A549 (cell line): ENCODE measurements at regions not wholly inside any gene's neighbourhood (a gene's known extent, or its start where the extent isn't known, plus 50 kb on each side); places are given as distances from the start of the nearest gene placed in this dataset.

ENCODE experiments used
- ATAC-seq, 2 experiments: fragments of 200-7000 bp in 1 of 2; fragments of >200 bp in 1 of 2; cut with Nextera tagmentation in 1 of 2; cut with Tn5 transposase in 1 of 2; 3 replicates each; pipeline versions ENCODE4 v1.8.0 to v1.9.1; 2018 to 2020; ENCODE audit warnings: mild to moderate bottlenecking in 1 of 2, moderate library complexity in 1 of 2
- CTCF ChIA-PET: fragments of 300-600 bp; sonication (Branson Sonifier 250); formaldehyde crosslinking; extraction: SDS; loops from one replicate; lab custom pipeline; 2021; ENCODE audit warnings: antibody characterized with exemption, inconsistent platforms; lab: Yijun Ruan, JAX
- POLR2A ChIA-PET: fragments of 350-600 bp; formaldehyde crosslinking; extraction: SDS; loops from one replicate; lab custom pipeline; 2021; ENCODE audit warnings: antibody characterized with exemption, inconsistent platforms; lab: Yijun Ruan, JAX
- DNase-seq, 2 experiments: peaks; one replicate each; pipeline versions ENCODE4 v3.0.0 to v3.0.0-alpha.2; 2011 to 2016; ENCODE audit warnings: low read depth in 1 of 2, low spot score in 1 of 2
- FAIRE-seq: peaks from 2 replicates; lab custom pipeline; 2011; peaks lifted over from hg19 to GRCh38; lab: Jason Lieb, UNC
- H3K27ac ChIP-seq, 2 experiments: fragments of >200 bp; sonication (Bioruptor Twin); formaldehyde crosslinking; 3 replicates each; pipeline ENCODE4 v1.5.1; 2016 to 2017
- H3K4me1 ChIP-seq: fragments of >200 bp; sonication (Bioruptor Twin); formaldehyde crosslinking; 3 replicates; pipeline ENCODE4 v1.6.1; 2016
- H3K4me2 ChIP-seq: fragments of >200 bp; sonication (Bioruptor Twin); formaldehyde crosslinking; 3 replicates; pipeline ENCODE4 v1.6.1; 2016
- H3K4me3 ChIP-seq: fragments of >200 bp; sonication (Bioruptor Twin); formaldehyde crosslinking; 3 replicates; pipeline ENCODE4 v1.5.1; 2016
- H3K9me3 ChIP-seq: fragments of >200 bp; sonication (Bioruptor Twin); formaldehyde crosslinking; 3 replicates; pipeline ENCODE4 v1.6.1; 2016
- BHLHE40 ChIP-seq: IDR thresholded peaks from 2 replicates; pipeline ENCODE4 v1.6.1; 2012; ENCODE audit warnings: low read depth, low read length, inconsistent platforms
- CBX2 ChIP-seq: fragments of 200-600 bp; sonication (generic); IDR thresholded peaks from 2 replicates; pipeline ENCODE4 v1.6.1; 2016; ENCODE audit warnings: low read depth, mild to moderate bottlenecking, borderline replicate concordance
- CBX8 ChIP-seq: fragments of 200-600 bp; sonication (generic); IDR thresholded peaks from 2 replicates; pipeline ENCODE4 v1.6.1; 2016
- CEBPB ChIP-seq, 2 experiments: fragments of >200 bp in 1 of 2; sonication (Bioruptor Twin) in 1 of 2; formaldehyde crosslinking in 1 of 2; IDR thresholded peaks; 2 replicates each; pipeline ENCODE4 v1.6.1; 2012 to 2016
- EHF ChIP-seq: fragments of 250-450 bp; sonication (Bioruptor Pico); IDR thresholded peaks from 2 replicates; pipeline ENCODE4 v1.5.0; 2020; ENCODE audit warnings: mild to moderate bottlenecking
- HEYL ChIP-seq: fragments of 250-450 bp; sonication (Bioruptor Pico); IDR thresholded peaks from 2 replicates; pipeline ENCODE4 v1.8.0; 2021; ENCODE audit warnings: mild to moderate bottlenecking, moderate library complexity
- JUNB ChIP-seq: fragments of >200 bp; sonication (Bioruptor Twin); formaldehyde crosslinking; IDR thresholded peaks from 2 replicates; pipeline ENCODE4 v1.6.1; 2016
- KDM5A ChIP-seq: fragments of 200-600 bp; sonication (generic); IDR thresholded peaks from 2 replicates; pipeline ENCODE4 v1.6.1; 2016; ENCODE audit warnings: antibody characterized with exemption, mild to moderate bottlenecking
- MAFK ChIP-seq: fragments of 450-650 bp; IDR thresholded peaks from 2 replicates; pipeline ENCODE4 v1.6.1; 2014; ENCODE audit not compliant: partially characterized antibody
- MAZ ChIP-seq: fragments of 150-350 bp; IDR thresholded peaks from 2 replicates; pipeline ENCODE4 v1.6.1; 2014; ENCODE audit warnings: antibody characterized with exemption, low read depth, low read length, borderline replicate concordance
- MYC ChIP-seq: IDR thresholded peaks from 2 replicates; pipeline ENCODE4 v1.6.1; 2012; ENCODE audit warnings: mild to moderate bottlenecking, inconsistent platforms, low read length, improper control_type of control experiment, borderline replicate concordance
- NPAS2 ChIP-seq: fragments of 250-450 bp; sonication (Bioruptor Pico); IDR thresholded peaks from 2 replicates; pipeline ENCODE4 v1.8.0; 2022; ENCODE audit warnings: mild to moderate bottlenecking, moderate library complexity, borderline replicate concordance
- PHF8 ChIP-seq: fragments of 200-600 bp; sonication (generic); IDR thresholded peaks from 2 replicates; pipeline ENCODE4 v1.6.1; 2016; ENCODE audit warnings: low read depth, mild to moderate bottlenecking, antibody characterized with exemption, moderate library complexity, borderline replicate concordance
- POLR2AphosphoS2 ChIP-seq: conservative IDR thresholded peaks from 2 replicates; pipeline ENCODE4 v1.6.1; 2012; ENCODE audit warnings: low read length, improper control_type of control experiment, inconsistent platforms
- RARB ChIP-seq: fragments of 250-450 bp; sonication (Bioruptor Pico); IDR thresholded peaks from 2 replicates; pipeline ENCODE4 v1.8.0; 2021; ENCODE audit warnings: mild to moderate bottlenecking, moderate library complexity
- RNF2 ChIP-seq: fragments of 200-600 bp; sonication (generic); IDR thresholded peaks from 2 replicates; pipeline ENCODE4 v1.6.1; 2016; ENCODE audit warnings: low read depth, mild to moderate bottlenecking, antibody characterized with exemption, moderate library complexity, borderline replicate concordance
- TFCP2L1 ChIP-seq: fragments of 250-450 bp; sonication (Bioruptor Pico); IDR thresholded peaks from 2 replicates; pipeline ENCODE4 v1.5.0; 2021; ENCODE audit warnings: mild to moderate bottlenecking
- WGBS: methylation state at CpG from one replicate; pipeline ENCODE4 v1.1.6; 2017; ENCODE audit errors: missing lambda C conversion rate; 5-methylcytosine and 5-hydroxymethylcytosine counted together
- TF ChIP-seq, protein P1 (sequence below): fragments of 250-450 bp; sonication (Bioruptor Pico); IDR thresholded peaks from 2 replicates; pipeline ENCODE4 v1.5.0; 2020; ENCODE audit warnings: low read depth, mild to moderate bottlenecking, moderate library complexity
- TF ChIP-seq, protein P2 (sequence below): IDR thresholded peaks from 2 replicates; pipeline ENCODE4 v1.6.1; 2012; ENCODE audit warnings: low read depth, borderline replicate concordance
- TF ChIP-seq, protein P3 (sequence below): fragments of >200 bp; sonication (Bioruptor Twin); formaldehyde crosslinking; IDR thresholded peaks from 2 replicates; pipeline ENCODE4 v1.6.1; 2016
- TF ChIP-seq, protein P4 (sequence below): fragments of 200-600 bp; sonication (generic); IDR thresholded peaks from 2 replicates; pipeline ENCODE4 v1.6.1; 2016; ENCODE audit warnings: antibody characterized with exemption, mild to moderate bottlenecking, moderate library complexity
- TF ChIP-seq, protein P5 (sequence below): fragments of >200 bp; sonication (Bioruptor Twin); formaldehyde crosslinking; IDR thresholded peaks from 3 replicates; pipeline ENCODE4 v1.5.1; 2016

DNA sequence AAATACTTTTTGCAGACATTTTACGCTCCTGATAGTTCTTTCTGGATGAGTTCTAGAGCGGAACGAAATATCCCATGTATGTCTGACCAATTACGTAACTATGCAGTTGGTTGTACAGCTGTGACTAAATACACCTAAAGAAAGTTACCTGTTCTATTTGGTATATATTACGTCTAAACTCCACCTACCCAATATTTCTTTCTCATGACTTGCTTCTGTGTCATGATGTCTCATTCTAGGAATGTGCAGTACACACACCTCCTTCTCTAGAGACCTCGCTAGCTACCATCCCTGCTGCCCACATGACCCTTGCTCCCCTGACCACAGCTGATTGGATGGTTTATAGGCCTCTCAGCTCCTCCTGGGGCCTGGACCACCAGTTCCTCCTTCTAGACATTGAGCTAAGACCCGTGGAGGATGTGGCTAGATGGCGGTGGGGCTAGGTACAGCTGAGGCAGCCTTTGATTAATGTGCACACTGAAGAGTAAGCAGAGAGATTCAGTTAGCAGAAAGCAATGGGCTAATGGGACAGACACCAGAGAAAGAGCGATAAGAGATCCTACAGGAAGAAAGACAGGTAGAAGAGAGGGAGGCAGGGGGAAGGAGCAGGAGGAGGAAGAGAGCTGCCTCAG is 422.1 kb downstream of the COG6 start:
- Histone ChIP-seq H3K9me3 (no peaks in the 10 kb centered on the region), H3K4me3 (no peak overlapping the region), H3K27ac (no peak overlapping the region), H3K4me1 (no peaks in the 10 kb centered on the region), H3K4me2 (no peak overlapping the region)
- ATAC-seq: no peak
- WGBS: 83% methylated on average over 8 of the region's 9 CpGs
- POLR2A ChIA-PET: no interaction called here
- no peak for TF ChIP-seq HEYL (CRISPR knock-in tag)
- TF ChIP-seq POLR2AphosphoS2: no peak
- no peak for TF ChIP-seq MAFK
- no peak for TF ChIP-seq CBX2
- no peak for TF ChIP-seq MYC
- TF ChIP-seq, protein P1, sequence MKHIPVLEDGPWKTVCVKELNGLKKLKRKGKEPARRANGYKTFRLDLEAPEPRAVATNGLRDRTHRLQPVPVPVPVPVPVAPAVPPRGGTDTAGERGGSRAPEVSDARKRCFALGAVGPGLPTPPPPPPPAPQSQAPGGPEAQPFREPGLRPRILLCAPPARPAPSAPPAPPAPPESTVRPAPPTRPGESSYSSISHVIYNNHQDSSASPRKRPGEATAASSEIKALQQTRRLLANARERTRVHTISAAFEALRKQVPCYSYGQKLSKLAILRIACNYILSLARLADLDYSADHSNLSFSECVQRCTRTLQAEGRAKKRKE (CRISPR knock-in tag): no peak
- no peak for TF ChIP-seq BHLHE40
- TF ChIP-seq, protein P2, sequence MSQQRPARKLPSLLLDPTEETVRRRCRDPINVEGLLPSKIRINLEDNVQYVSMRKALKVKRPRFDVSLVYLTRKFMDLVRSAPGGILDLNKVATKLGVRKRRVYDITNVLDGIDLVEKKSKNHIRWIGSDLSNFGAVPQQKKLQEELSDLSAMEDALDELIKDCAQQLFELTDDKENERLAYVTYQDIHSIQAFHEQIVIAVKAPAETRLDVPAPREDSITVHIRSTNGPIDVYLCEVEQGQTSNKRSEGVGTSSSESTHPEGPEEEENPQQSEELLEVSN: no peak
- no peak for TF ChIP-seq KDM5A
- TF ChIP-seq MAZ: no peak
- TF ChIP-seq JUNB: no peak
- TF ChIP-seq CBX8: no peak
- TF ChIP-seq EHF: no peak
- no peak for TF ChIP-seq TFCP2L1 (CRISPR knock-in tag)
- FAIRE-seq: no peak
- CTCF ChIA-PET: interaction anchor here (1.1 kb wide), 1 partner anchor 8 kb away, joined by 3 read pairs; no protein-coding TSS in a partner anchor
- no peak for DNase-seq

DNA sequence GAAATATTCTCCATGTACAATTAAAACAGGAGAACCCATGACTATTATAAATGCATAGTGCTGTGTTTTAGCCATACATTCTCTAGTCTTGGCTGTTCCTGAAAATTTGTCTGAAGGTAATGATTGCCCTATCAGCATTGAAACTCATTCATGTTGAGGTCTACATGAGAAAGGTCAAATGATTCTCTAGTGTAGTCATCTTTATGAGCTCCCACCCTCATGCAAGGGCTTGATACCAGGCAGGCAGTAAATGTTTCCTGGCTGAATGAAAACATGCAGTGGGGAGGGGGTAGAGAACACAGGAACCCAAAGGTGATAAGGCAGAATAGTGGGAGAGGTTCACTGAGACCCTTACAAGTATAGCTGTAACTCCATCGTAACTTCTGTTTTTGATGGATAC is 424.3 kb downstream of the COG6 start:
- no peak for ATAC-seq
- 80% methylated on average over 1 of the region's 1 CpG for WGBS
- TF ChIP-seq, protein P3, sequence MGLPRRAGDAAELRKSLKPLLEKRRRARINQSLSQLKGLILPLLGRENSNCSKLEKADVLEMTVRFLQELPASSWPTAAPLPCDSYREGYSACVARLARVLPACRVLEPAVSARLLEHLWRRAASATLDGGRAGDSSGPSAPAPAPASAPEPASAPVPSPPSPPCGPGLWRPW: no peak
- TF ChIP-seq PHF8 (no peak), RARB (CRISPR knock-in tag) (no peak)
- TF ChIP-seq, protein P4, sequence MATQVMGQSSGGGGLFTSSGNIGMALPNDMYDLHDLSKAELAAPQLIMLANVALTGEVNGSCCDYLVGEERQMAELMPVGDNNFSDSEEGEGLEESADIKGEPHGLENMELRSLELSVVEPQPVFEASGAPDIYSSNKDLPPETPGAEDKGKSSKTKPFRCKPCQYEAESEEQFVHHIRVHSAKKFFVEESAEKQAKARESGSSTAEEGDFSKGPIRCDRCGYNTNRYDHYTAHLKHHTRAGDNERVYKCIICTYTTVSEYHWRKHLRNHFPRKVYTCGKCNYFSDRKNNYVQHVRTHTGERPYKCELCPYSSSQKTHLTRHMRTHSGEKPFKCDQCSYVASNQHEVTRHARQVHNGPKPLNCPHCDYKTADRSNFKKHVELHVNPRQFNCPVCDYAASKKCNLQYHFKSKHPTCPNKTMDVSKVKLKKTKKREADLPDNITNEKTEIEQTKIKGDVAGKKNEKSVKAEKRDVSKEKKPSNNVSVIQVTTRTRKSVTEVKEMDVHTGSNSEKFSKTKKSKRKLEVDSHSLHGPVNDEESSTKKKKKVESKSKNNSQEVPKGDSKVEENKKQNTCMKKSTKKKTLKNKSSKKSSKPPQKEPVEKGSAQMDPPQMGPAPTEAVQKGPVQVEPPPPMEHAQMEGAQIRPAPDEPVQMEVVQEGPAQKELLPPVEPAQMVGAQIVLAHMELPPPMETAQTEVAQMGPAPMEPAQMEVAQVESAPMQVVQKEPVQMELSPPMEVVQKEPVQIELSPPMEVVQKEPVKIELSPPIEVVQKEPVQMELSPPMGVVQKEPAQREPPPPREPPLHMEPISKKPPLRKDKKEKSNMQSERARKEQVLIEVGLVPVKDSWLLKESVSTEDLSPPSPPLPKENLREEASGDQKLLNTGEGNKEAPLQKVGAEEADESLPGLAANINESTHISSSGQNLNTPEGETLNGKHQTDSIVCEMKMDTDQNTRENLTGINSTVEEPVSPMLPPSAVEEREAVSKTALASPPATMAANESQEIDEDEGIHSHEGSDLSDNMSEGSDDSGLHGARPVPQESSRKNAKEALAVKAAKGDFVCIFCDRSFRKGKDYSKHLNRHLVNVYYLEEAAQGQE: no peak
- TF ChIP-seq, all 56 proteins: peak for 0
- Histone ChIP-seq H3K4me1 (no peaks in the 10 kb centered on the region), H3K9me3 (no peaks in the 10 kb centered on the region), H3K4me3 (no peak overlapping the region), H3K4me2 (no peak overlapping the region), H3K27ac (no peak overlapping the region)
- ChIA-PET POLR2A (no interaction called here), CTCF (interaction anchor here (1.2 kb wide), 1 partner anchor 11 kb away, joined by 7 read pairs; no protein-coding TSS in a partner anchor)
- DNase-seq: no peak
- FAIRE-seq: no peak

DNA sequence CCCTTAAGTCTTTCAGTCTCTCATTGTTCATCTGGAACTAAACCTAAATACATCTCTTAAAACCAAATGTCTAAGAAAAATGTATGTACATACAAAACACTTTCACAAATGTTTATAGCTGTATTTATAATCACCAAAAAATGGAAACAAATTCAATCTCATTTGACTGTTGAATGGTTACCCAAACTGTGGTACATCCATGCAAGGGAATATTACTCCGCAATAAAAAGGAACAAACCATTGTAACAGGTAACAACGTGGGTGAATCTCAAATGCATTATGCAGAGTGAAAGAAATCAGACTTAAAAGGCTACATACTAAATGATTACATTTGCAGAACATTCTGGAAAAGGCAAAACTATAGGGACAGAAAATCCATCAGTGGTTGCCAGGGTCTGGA is 425.2 kb downstream of the COG6 start:
- TF ChIP-seq, protein P2: no peak
- TF ChIP-seq, protein P5, sequence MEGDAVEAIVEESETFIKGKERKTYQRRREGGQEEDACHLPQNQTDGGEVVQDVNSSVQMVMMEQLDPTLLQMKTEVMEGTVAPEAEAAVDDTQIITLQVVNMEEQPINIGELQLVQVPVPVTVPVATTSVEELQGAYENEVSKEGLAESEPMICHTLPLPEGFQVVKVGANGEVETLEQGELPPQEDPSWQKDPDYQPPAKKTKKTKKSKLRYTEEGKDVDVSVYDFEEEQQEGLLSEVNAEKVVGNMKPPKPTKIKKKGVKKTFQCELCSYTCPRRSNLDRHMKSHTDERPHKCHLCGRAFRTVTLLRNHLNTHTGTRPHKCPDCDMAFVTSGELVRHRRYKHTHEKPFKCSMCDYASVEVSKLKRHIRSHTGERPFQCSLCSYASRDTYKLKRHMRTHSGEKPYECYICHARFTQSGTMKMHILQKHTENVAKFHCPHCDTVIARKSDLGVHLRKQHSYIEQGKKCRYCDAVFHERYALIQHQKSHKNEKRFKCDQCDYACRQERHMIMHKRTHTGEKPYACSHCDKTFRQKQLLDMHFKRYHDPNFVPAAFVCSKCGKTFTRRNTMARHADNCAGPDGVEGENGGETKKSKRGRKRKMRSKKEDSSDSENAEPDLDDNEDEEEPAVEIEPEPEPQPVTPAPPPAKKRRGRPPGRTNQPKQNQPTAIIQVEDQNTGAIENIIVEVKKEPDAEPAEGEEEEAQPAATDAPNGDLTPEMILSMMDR: no peak
- no peak for TF ChIP-seq CEBPB (IDR thresholded peaks at IDR 0.05)
- TF ChIP-seq MAZ: no peak
- TF ChIP-seq NPAS2: no peak
- no peak for TF ChIP-seq RNF2
- no peak overlapping the region for H3K4me3 ChIP-seq
- CTCF ChIA-PET: no interaction called here
- FAIRE-seq: no peak
- no peak overlapping the region for H3K4me2 ChIP-seq
- POLR2A ChIA-PET: no interaction called here
- 58% methylated on average over 2 of the region's 2 CpGs for WGBS
- ATAC-seq: no peak
- no peak for DNase-seq
- no peaks in the 10 kb centered on the region for H3K9me3 ChIP-seq
- H3K4me1 ChIP-seq: no peaks in the 10 kb centered on the region
- no peak overlapping the region for H3K27ac ChIP-seq
